GM12878 (cell line): ENCODE measurements at regions not wholly inside any gene's neighbourhood (a gene's known extent, or its start where the extent isn't known, plus 50 kb on each side); places are given as distances from the start of the nearest gene placed in this dataset.

Source experiments
- NR2C2 ChIP-seq: IDR thresholded peaks from 2 replicates; pipeline ENCODE4 v1.6.1; 2011; ENCODE audit warnings: borderline replicate concordance, low read depth; ENCODE audit not compliant: control insufficient read depth, insufficient read length
- PBX3 ChIP-seq: IDR thresholded peaks from 2 replicates; pipeline ENCODE4 v1.6.1; 2011; ENCODE audit warnings: mild to moderate bottlenecking, low read depth, low read length, moderate library complexity; ENCODE audit not compliant: insufficient replicate concordance
- POLR2A ChIP-seq: IDR thresholded peaks from 2 replicates; pipeline ENCODE4 v1.6.1; 2011; ENCODE audit warnings: low read depth, mild to moderate bottlenecking, low read length
- SP1 ChIP-seq: IDR thresholded peaks from one replicate; pipeline ENCODE4 v1.6.1; 2011; ENCODE audit warnings: low read depth, low read length
- STAT3 ChIP-seq: IDR thresholded peaks from 2 replicates; pipeline ENCODE4 v1.6.1; 2011; ENCODE audit warnings: low read depth, low read length, improper control_type of control experiment
- YY1 ChIP-seq: IDR thresholded peaks from 2 replicates; pipeline ENCODE4 v1.6.1; 2011; ENCODE audit warnings: low read depth, mild to moderate bottlenecking, low read length
- ZZZ3 ChIP-seq: IDR thresholded peaks from 2 replicates; pipeline ENCODE4 v1.6.1; 2011; ENCODE audit warnings: low read depth; ENCODE audit not compliant: control insufficient read depth, insufficient read length

GRCh38 chr12:96143827-96144565 lies 50.2 kb upstream of the ELK3 start:
- TF ChIP-seq SP1 (no peak), STAT3 (no peak), ZZZ3 (no peak), POLR2A (no peak), YY1 (no peak), PBX3 (no peak), NR2C2 (no peak)
